K562 (cell line): ENCODE measurements at regions not wholly inside any gene's neighbourhood (a gene's known extent, or its start where the extent isn't known, plus 50 kb on each side); places are given as distances from the start of the nearest gene placed in this dataset.

Experiments used
- ARID4B ChIP-seq: sonication (generic); formaldehyde crosslinking; IDR thresholded peaks from 2 replicates; pipeline ENCODE4 v1.8.0; 2022; ENCODE audit warnings: mild to moderate bottlenecking, missing genetic modification reagents
- BHLHE40 ChIP-seq: IDR thresholded peaks from 2 replicates; pipeline ENCODE4 v1.6.1; 2011; ENCODE audit warnings: low read length, improper control_type of control experiment
- CBX3 ChIP-seq, 2 experiments: IDR thresholded peaks; 1 replicate in 1 of 2; 2 replicates in 1 of 2; pipeline ENCODE4 v1.6.1; 2012; ENCODE audit warnings: inconsistent platforms in 2 of 2, low read length in 2 of 2, borderline replicate concordance in 1 of 2, control low read depth in 1 of 2
- FOXM1 ChIP-seq, 2 experiments: fragments of 450-650 bp in 1 of 2; sonication (generic) in 1 of 2; formaldehyde crosslinking in 1 of 2; IDR thresholded peaks; 2 replicates each; pipeline versions ENCODE4 v1.6.1 to v1.9.0; 2017 to 2022; ENCODE audit warnings: low read depth in 2 of 2, mild to moderate bottlenecking in 2 of 2, missing genetic modification reagents in 1 of 2, moderate library complexity in 1 of 2
- HDAC1 ChIP-seq, 2 experiments: fragments of 450-650 bp; IDR thresholded peaks; 2 replicates each; pipeline ENCODE4 v1.6.1; 2016 to 2017; ENCODE audit warnings: inconsistent platforms in 1 of 2, mild to moderate bottlenecking in 1 of 2, moderate library complexity in 1 of 2
- REST ChIP-seq, 2 experiments: fragments of 450-650 bp; formaldehyde crosslinking in 1 of 2; IDR thresholded peaks; 2 replicates each; pipeline versions ENCODE4 v1.4.0 to v1.6.1; 2014 to 2020; ENCODE audit warnings: mild to moderate bottlenecking in 2 of 2, borderline replicate concordance in 1 of 2, low read depth in 1 of 2
- SMARCC2 ChIP-seq: fragments of 450-650 bp; IDR thresholded peaks from 2 replicates; pipeline ENCODE4 v1.6.1; 2017; ENCODE audit warnings: antibody characterized with exemption, moderate library complexity, mild to moderate bottlenecking, low read depth
- SRSF7 ChIP-seq: fragments of 200-400 bp; formaldehyde crosslinking; optimal IDR thresholded peaks from 2 replicates; pipeline ENCODE3; 2017; ENCODE audit warnings: mild to moderate bottlenecking, low read depth, low read length
- ZNF24 ChIP-seq: fragments of 450-650 bp; IDR thresholded peaks from 2 replicates; pipeline ENCODE4 v1.6.1; 2016
- ZNF318 ChIP-seq, 2 experiments: fragments of 450-650 bp; IDR thresholded peaks; 2 replicates each; pipeline ENCODE4 v1.6.1; 2016; ENCODE audit warnings: mild to moderate bottlenecking in 2 of 2, borderline replicate concordance in 1 of 2, low read depth in 1 of 2, moderate library complexity in 1 of 2
- ZNF79 ChIP-seq: fragments of 250-450 bp; sonication (Bioruptor Pico); IDR thresholded peaks from 2 replicates; pipeline ENCODE4 v1.4.0; 2020; ENCODE audit warnings: low read depth, mild to moderate bottlenecking, moderate library complexity
- TF ChIP-seq, protein P1 (sequence below): fragments of 250-450 bp; sonication (Bioruptor Pico); IDR thresholded peaks from 2 replicates; pipeline ENCODE4 v1.8.0; 2022; ENCODE audit warnings: inconsistent platforms, mild to moderate bottlenecking, moderate library complexity, borderline replicate concordance

- TF ChIP-seq BHLHE40 (no peak), REST (IDR thresholded peaks at IDR 0.05; ENCODE audit: borderline replicate concordance) (no peak), REST (CRISPR knock-in tag; IDR thresholded peaks at IDR 0.05; ENCODE audit: low read depth) (no peak), ZNF24 (no peak), FOXM1 (IDR thresholded peaks at IDR 0.05; ENCODE audit: low read depth) (no peak), FOXM1 (CRISPR knock-in tag; IDR thresholded peaks at IDR 0.05; ENCODE audit: low read depth) (no peak), SMARCC2 (no peak), ARID4B (CRISPR knock-in tag) (no peak), HDAC1 (IDR thresholded peaks at IDR 0.05) (no peak), SRSF7 (no peak), CBX3 (IDR thresholded peaks at IDR 0.05; ENCODE audit: borderline replicate concordance in 1 of 2, low read length in 2 of 2) (no peak), ZNF79 (CRISPR knock-in tag) (no peak), ZNF318 (IDR thresholded peaks at IDR 0.05; ENCODE audit: borderline replicate concordance in 1 of 2, low read depth in 1 of 2) (no peak)
- TF ChIP-seq, protein P1, sequence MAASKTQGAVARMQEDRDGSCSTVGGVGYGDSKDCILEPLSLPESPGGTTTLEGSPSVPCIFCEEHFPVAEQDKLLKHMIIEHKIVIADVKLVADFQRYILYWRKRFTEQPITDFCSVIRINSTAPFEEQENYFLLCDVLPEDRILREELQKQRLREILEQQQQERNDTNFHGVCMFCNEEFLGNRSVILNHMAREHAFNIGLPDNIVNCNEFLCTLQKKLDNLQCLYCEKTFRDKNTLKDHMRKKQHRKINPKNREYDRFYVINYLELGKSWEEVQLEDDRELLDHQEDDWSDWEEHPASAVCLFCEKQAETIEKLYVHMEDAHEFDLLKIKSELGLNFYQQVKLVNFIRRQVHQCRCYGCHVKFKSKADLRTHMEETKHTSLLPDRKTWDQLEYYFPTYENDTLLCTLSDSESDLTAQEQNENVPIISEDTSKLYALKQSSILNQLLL (CRISPR knock-in tag), result no peak
These were observed 146.8 kb upstream of the DPT start for GRCh38 chr1:168875831-168876230.
